ENCODE measurements at regions not wholly inside any gene's neighbourhood (a gene's known extent, or its start where the extent isn't known, plus 50 kb on each side); places are given as distances from the start of the nearest gene placed in this dataset.

DNA sequence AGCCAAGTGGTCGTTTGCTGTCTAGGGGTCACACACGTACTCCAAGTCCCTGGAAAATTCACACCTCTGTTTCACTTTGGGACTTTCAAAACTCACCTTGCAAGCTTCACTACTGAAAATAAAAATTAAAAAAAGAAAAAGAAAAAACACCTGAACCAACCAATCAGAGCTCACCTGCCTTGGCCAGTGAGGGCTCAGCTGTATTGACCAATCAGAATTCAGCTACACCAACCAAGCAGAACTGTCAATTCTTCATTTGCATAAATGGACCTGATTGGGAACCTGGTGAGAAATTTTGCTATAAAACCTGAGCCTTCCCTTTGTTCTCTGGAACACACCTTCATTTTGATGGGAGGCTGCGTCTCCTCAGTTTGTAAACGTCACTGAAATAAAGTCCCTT lies 176.4 kb downstream of the TTC32 start:
- TF ChIP-seq GATA2 (IDR thresholded peaks at IDR 0.05; ENCODE audit: low read depth, low read length) (no peak), GATA3 (IDR thresholded peaks at IDR 0.05; ENCODE audit: low read depth, low read length) (no peak)
